CD14-positive monocyte (primary cell): ENCODE measurements at regions not wholly inside any gene's neighbourhood (a gene's known extent, or its start where the extent isn't known, plus 50 kb on each side); places are given as distances from the start of the nearest gene placed in this dataset.
"Not testable (repeated sequence)": the region's sequence is repeated elsewhere in the genome, so short reads cannot be mapped to it uniquely, and the experiment has no call there.

Experiments used
- DNase-seq, 3 donors: peaks; one replicate each; pipeline ENCODE4 v3.0.0-alpha.2; 2011 to 2022
- H2AFZ ChIP-seq: 2 replicates; pipeline ENCODE4 v1.6.0; 2012; ENCODE audit warnings: mild to moderate bottlenecking, low read depth, low read length, inconsistent platforms; ENCODE audit not compliant: insufficient read depth, poor library complexity, severe bottlenecking
- H3K27ac ChIP-seq, 2 donors: 1 replicate in 1 of 2; 2 replicates in 1 of 2; pipeline ENCODE4 v1.5.1; 2012 to 2013; ENCODE audit warnings: low read length in 2 of 2, control low read depth in 1 of 2, inconsistent platforms in 1 of 2, low read depth in 1 of 2, mild to moderate bottlenecking in 1 of 2
- H3K27me3 ChIP-seq, 2 donors: one replicate each; pipeline versions ENCODE4 v1.6.0 to v1.6.1; 2011 to 2013; ENCODE audit warnings: low read length in 2 of 2; ENCODE audit not compliant: control insufficient read depth in 2 of 2, insufficient read depth in 2 of 2
- H3K36me3 ChIP-seq, 2 donors: replicated peaks in 1 of 2; 1 replicate in 1 of 2; 2 replicates in 1 of 2; pipeline versions ENCODE4 v1.5.1 to v1.6.1; 2012 to 2013; ENCODE audit warnings: low read length in 2 of 2, control low read depth in 1 of 2, inconsistent platforms in 1 of 2, mild to moderate bottlenecking in 1 of 2; ENCODE audit not compliant: insufficient read depth in 2 of 2, control insufficient read depth in 1 of 2
- H3K4me1 ChIP-seq, 2 donors: 1 replicate in 1 of 2; 2 replicates in 1 of 2; pipeline versions ENCODE4 v1.5.1 to v1.6.1; 2012 to 2013; ENCODE audit warnings: low read length in 2 of 2, control low read depth in 1 of 2, inconsistent platforms in 1 of 2, mild to moderate bottlenecking in 1 of 2, moderate library complexity in 1 of 2; ENCODE audit not compliant: insufficient read depth in 2 of 2, control insufficient read depth in 1 of 2
- H3K4me2 ChIP-seq: replicated peaks from 2 replicates; pipeline ENCODE3; 2012; ENCODE audit warnings: low read length, moderate library complexity, mild to moderate bottlenecking; ENCODE audit not compliant: poor library complexity, severe bottlenecking; ENCODE audit errors: extremely low read depth
- H3K4me3 ChIP-seq, 3 experiments: fragments of 200-600 bp in 1 of 3; sonication (generic) in 1 of 3; replicated peaks in 1 of 3; 1 replicate in 2 of 3; 2 replicates in 1 of 3; pipeline ENCODE4 v1.5.1; 2011 to 2013; ENCODE audit warnings: low read length in 3 of 3, mild to moderate bottlenecking in 3 of 3, control low read depth in 2 of 3, low read depth in 2 of 3, inconsistent platforms in 1 of 3, moderate library complexity in 1 of 3
- H3K79me2 ChIP-seq: 2 replicates; pipeline ENCODE4 v1.6.0; 2012; ENCODE audit warnings: mild to moderate bottlenecking, control low read depth, inconsistent platforms, low read length, moderate library complexity; ENCODE audit not compliant: insufficient read depth
- H3K9ac ChIP-seq: 2 replicates; pipeline ENCODE4 v1.6.0; 2017; ENCODE audit warnings: low read length, mild to moderate bottlenecking; ENCODE audit not compliant: insufficient read depth, poor library complexity, severe bottlenecking
- H3K9me3 ChIP-seq, 2 donors: replicated peaks in 1 of 2; 1 replicate in 1 of 2; 2 replicates in 1 of 2; pipeline versions ENCODE4 v1.5.1 to v1.6.1; 2012 to 2013; ENCODE audit warnings: low read length in 2 of 2, control low read depth in 1 of 2; ENCODE audit not compliant: control insufficient read depth in 1 of 2, insufficient read depth in 1 of 2
- H4K20me1 ChIP-seq: 2 replicates; pipeline ENCODE4 v1.6.0; 2012; ENCODE audit warnings: mild to moderate bottlenecking, low read length, control low read depth, moderate library complexity; ENCODE audit not compliant: insufficient read depth
- H3K27ac Mint-ChIP-seq, 7 donors: one replicate each; pipeline ENCODE4 v1.8.0; 2020; ENCODE audit warnings: mild to moderate bottlenecking in 7 of 7, mixed read lengths in 7 of 7, moderate library complexity in 6 of 7, inconsistent platforms in 2 of 7
- H3K27me3 Mint-ChIP-seq, 3 donors: one replicate each; pipeline ENCODE4 v1.8.0; 2021 to 2022; ENCODE audit warnings: low read depth in 3 of 3, mild to moderate bottlenecking in 3 of 3, mixed read lengths in 3 of 3, moderate library complexity in 3 of 3, inconsistent platforms in 1 of 3
- H3K36me3 Mint-ChIP-seq, 2 donors: one replicate each; pipeline ENCODE4 v1.8.0; 2020; ENCODE audit warnings: mixed read lengths in 2 of 2, inconsistent platforms in 1 of 2, mild to moderate bottlenecking in 1 of 2
- H3K4me1 Mint-ChIP-seq: one replicate; pipeline ENCODE4 v1.8.0; 2020; ENCODE audit warnings: mild to moderate bottlenecking, mixed read lengths
- H3K4me3 Mint-ChIP-seq, 2 donors: one replicate each; pipeline ENCODE4 v1.8.0; 2020; ENCODE audit warnings: mild to moderate bottlenecking in 2 of 2, mixed read lengths in 2 of 2, moderate library complexity in 1 of 2
- H3K9me3 Mint-ChIP-seq, 7 donors: one replicate each; pipeline ENCODE4 v1.8.0; 2020 to 2022; ENCODE audit warnings: mixed read lengths in 7 of 7, mild to moderate bottlenecking in 6 of 7, moderate library complexity in 6 of 7, inconsistent platforms in 2 of 7
- CTCF ChIP-seq: fragments of 200-600 bp; IDR thresholded peaks from one replicate; pipeline ENCODE4 v1.8.0; 2022; ENCODE audit warnings: antibody characterized with exemption, mild to moderate bottlenecking
- whole genome bisulfite sequencing: methylation state at CpG from one replicate; pipeline ENCODE4 v1.1.5; 2013; ENCODE audit warnings: missing lambda C conversion rate; ENCODE audit not compliant: insufficient coverage; 5-methylcytosine and 5-hydroxymethylcytosine counted together
- intact Hi-C, 2 donors: fragments of 100-400 bp; cut with micrococcal nuclease; formaldehyde crosslinking; loops; one replicate each; pipeline versions ENCODE4 v1.15.0 to v1.15.1; 2023

- no peak for DNase-seq
- H3K27ac ChIP-seq = no peak overlapping the region
- H3K27ac Mint-ChIP-seq = no peak overlapping the region
- no peak overlapping the region for H3K4me3 Mint-ChIP-seq
- H3K36me3 Mint-ChIP-seq = no peaks in the 10 kb centered on the region
- H3K4me2 ChIP-seq = no peak overlapping the region
- H4K20me1 ChIP-seq = no peaks in the 10 kb centered on the region
- no peaks in the 10 kb centered on the region for H3K79me2 ChIP-seq
- no peak overlapping the region for H3K4me3 ChIP-seq
- H3K4me1 Mint-ChIP-seq = no peaks in the 10 kb centered on the region
- no peaks in the 10 kb centered on the region for H3K27me3 Mint-ChIP-seq
- no peaks in the 10 kb centered on the region for H3K4me1 ChIP-seq
- no CpG with 5 or more reads among the region's 2 CpGs for WGBS
- intact Hi-C loops = no loop called here
- H2AFZ ChIP-seq = no peak overlapping the region
- H3K36me3 ChIP-seq = no peaks in the 10 kb centered on the region
- H3K9me3 ChIP-seq = no peaks in the 10 kb centered on the region
- H3K27me3 ChIP-seq = no peaks in the 10 kb centered on the region
- no peak for TF ChIP-seq CTCF
- H3K9ac ChIP-seq = no peak overlapping the region
- H3K9me3 Mint-ChIP-seq = peaks cover 2 to 17% (median 11%) of the 10 kb centered on the region in 7 donors
Measured at GRCh38 chr3:17861476-17861875, 119.0 kb upstream of the TBC1D5 start.

- WGBS = 94% methylated on average over 18 of the region's 35 CpGs
Measured at GRCh38 chr3:17860840-17861471, 118.5 kb upstream of the TBC1D5 start.

More at GRCh38 chr3:17860840-17861471, 118.5 kb upstream of the TBC1D5 start:
- H3K9me3 ChIP-seq, H4K20me1 ChIP-seq, intact Hi-C loops, H3K4me1 Mint-ChIP-seq, H3K9ac ChIP-seq, H3K4me3 Mint-ChIP-seq, H3K4me1 ChIP-seq, H3K4me3 ChIP-seq, H3K27ac Mint-ChIP-seq, H3K36me3 Mint-ChIP-seq, H3K27me3 Mint-ChIP-seq, H3K79me2 ChIP-seq, H3K27me3 ChIP-seq, DNase-seq, H3K4me2 ChIP-seq, H2AFZ ChIP-seq, H3K27ac ChIP-seq, H3K36me3 ChIP-seq: not testable (repeated sequence)
- peaks cover 2 to 19% (median 11%) of the 10 kb centered on the region in 7 donors for H3K9me3 Mint-ChIP-seq
